HG03354 (cell line): ENCODE measurements at regions not wholly inside any gene's neighbourhood (a gene's known extent, or its start where the extent isn't known, plus 50 kb on each side); places are given as distances from the start of the nearest gene placed in this dataset.

Source experiments
- ATAC-seq: cut with Tn5 transposase; IDR thresholded peaks from one replicate; pipeline ENCODE4 v1.9.1; 2021; ENCODE audit warnings: mild to moderate bottlenecking; ENCODE audit not compliant: unreplicated experiment, poor library complexity, severe bottlenecking

GRCh38 chr4:11529625-11530201 is 101.0 kb upstream of the HS3ST1 start:
- ATAC-seq, result no peak

GRCh38 chr4:11525085-11525484 is 96.4 kb upstream of the HS3ST1 start:
- no peak for ATAC-seq

GRCh38 chr4:11518754-11519153 is 90.1 kb upstream of the HS3ST1 start:
- ATAC-seq, result no peak

- ATAC-seq, result no peak
Observed at GRCh38 chr4:11514779-11515419, 86.2 kb upstream of the HS3ST1 start.

GRCh38 chr4:11514003-11514402 is 85.3 kb upstream of the HS3ST1 start:
- no peak for ATAC-seq

- no peak for ATAC-seq
Observed at GRCh38 chr4:11512871-11513270, 84.2 kb upstream of the HS3ST1 start.

- no peak for ATAC-seq
Observed at GRCh38 chr4:11511321-11511720, 82.6 kb upstream of the HS3ST1 start.

- no peak for ATAC-seq
Observed at GRCh38 chr4:11507920-11508319, 79.2 kb upstream of the HS3ST1 start.

GRCh38 chr4:11506194-11506593 is 77.5 kb upstream of the HS3ST1 start:
- ATAC-seq, result no peak

GRCh38 chr4:11505221-11505971 is 76.7 kb upstream of the HS3ST1 start:
- ATAC-seq, result no peak

GRCh38 chr4:11503166-11503565 is 74.5 kb upstream of the HS3ST1 start:
- no peak for ATAC-seq

GRCh38 chr4:11497972-11498371 is 69.3 kb upstream of the HS3ST1 start:
- no peak for ATAC-seq

GRCh38 chr4:11497212-11497806 is 68.6 kb upstream of the HS3ST1 start:
- ATAC-seq, result no peak

- ATAC-seq, result no peak
Observed at GRCh38 chr4:11496351-11496829, 67.7 kb upstream of the HS3ST1 start.

- ATAC-seq, result no peak
Observed at GRCh38 chr4:11495818-11496217, 67.1 kb upstream of the HS3ST1 start.

- no peak for ATAC-seq
Observed at GRCh38 chr4:11495291-11495690, 66.6 kb upstream of the HS3ST1 start.

GRCh38 chr4:11494232-11494631 is 65.5 kb upstream of the HS3ST1 start:
- ATAC-seq, result no peak

GRCh38 chr4:11489453-11490083 is 60.9 kb upstream of the HS3ST1 start:
- ATAC-seq, result no peak

- ATAC-seq, result no peak
Observed at GRCh38 chr4:11488657-11489452, 60.2 kb upstream of the HS3ST1 start.
